ENCODE measurements at regions not wholly inside any gene's neighbourhood (a gene's known extent, or its start where the extent isn't known, plus 50 kb on each side); places are given as distances from the start of the nearest gene placed in this dataset.
"Not testable (repeated sequence)": the region's sequence is repeated elsewhere in the genome, so short reads cannot be mapped to it uniquely, and the experiment has no call there.

DNA sequence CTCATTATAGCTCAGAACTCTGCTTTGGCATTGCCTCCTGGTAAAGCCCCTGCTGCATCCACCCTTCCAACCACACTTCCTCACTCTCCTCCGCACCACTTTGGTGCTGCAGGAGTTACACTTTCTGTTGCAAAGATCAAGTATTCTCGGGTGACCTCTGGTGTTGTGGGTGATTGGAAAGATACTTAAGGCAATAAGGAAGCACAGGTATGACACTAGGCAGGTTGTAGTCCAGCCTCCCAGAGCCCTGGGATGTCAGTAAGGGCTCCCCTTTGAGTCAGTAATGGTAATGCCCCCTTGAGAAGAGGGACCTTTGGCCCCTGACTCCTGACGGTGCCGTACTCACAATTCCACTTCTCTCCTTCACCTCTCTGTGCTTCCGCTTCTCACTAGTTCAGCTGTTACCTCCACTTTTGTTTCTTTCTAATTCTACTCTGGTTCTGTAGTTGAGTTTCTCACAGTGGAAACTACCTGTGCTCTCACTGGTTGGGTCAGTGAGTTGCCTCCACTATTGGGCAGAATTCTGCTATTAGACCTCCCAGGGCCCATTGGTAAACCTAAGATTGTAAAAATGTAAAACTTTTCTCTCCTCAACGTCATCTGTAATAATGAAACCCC is 350.0 kb downstream of the GOLGA6L6 start:
- DNase-seq (ENCODE audit: low read depth): not testable (repeated sequence)

DNA sequence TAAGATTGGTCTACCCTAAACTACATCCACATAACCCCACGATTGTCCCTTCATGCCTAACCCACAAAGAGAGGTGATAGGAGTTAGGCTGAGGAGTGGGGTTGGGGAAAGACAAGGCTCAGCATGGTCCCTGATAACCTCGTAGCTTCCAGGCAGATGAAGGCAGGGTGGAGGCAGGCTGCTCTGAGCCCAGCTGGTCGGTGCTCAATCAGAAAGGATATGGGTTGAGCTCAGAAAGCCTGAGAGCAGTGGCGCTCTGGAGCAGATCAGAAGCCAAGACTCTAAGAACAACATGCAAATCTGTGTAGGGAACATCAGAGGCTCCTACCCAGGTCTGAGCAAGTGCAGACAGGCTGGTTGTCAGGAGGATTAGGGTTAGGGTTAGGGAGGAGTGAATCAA is 353.0 kb downstream of the GOLGA6L6 start:
- not testable (repeated sequence) for DNase-seq (ENCODE audit: low read depth)

DNA sequence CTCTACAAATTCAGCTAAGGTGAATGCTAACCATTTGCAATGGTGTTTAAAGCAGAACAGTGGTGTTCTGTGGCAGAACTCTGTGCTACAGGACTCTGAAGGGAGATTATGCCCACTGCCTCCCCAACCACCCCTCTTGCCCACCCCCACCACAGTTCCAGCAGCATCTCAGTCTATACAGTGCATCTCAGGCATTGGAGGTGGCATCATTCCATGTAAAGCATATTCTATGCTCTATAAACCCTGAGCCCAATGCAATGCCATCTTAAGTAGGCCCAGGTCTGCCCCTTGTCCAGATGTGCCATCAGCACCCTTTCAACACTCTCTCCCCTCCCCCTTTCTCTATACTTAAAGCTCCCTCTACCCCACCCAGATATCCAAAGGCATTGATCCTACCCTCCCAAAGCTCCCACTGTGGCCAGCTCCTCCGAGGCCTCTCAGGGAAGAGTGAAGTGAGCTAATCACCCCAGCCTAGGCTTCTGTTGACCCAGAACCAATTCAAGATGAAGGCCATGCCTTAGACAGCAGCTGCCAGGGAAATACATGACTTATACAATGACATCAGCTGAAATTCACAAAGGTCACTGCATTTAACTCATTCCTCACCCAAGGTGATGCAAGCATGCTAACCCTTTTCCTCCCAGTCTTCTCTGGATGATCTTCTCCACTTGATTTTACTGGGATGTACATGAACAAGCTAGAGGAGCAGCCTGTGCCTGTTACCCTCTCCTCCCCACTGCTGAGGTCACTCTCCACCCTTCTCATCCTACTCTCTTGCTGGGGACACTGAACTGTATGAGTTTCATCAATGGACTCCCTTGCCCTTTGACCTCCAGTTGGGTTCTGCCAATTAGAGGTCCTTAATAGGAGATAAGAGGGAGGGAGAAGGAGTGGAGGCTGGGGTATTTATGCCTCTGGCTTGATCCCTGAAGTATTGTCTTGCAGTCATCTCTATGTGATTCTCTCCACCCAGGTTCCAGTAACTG is 353.9 kb downstream of the GOLGA6L6 start:
- DNase-seq (ENCODE audit: low read depth): not testable (repeated sequence)

DNA sequence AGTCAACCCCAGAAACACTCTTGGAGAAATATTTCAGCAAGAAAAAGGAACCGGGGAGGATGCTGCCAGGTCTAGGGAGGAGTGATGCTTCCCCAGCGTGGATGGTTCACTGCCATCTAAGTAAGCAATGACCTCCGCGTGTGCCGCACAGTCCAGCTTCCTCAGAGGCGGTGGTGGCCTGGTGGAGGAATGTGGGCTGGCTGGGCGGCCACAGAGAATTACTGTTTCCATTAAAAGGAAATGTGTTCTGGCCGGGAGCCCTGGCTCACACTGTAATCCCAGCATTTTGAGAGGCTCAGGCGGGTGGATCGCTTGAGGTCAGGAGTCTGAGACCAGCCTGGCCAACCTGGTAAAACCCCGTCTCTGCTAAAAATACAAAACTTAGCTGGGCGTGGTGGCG is 356.7 kb downstream of the GOLGA6L6 start:
- DNase-seq (ENCODE audit: low read depth): not testable (repeated sequence)

DNA sequence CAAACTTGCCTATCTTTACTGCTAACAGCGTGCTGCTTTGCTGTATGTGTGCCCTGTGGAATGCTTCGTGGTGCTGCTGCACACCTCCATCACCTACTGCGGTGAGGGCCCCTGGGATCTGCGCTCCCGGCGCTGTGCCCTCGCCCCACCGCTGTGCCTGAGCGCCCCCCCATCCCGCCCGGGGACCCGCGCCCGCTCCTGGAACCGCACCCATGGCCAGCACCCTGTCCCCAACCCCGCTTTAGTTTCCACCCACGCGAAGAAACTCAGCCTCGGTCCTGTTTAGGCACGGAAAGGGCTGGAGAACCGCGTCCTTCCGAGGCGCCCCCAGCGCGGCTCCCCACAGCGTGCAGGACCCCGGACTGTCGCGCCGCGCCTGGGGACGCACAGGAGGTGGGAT is 373.4 kb downstream of the GOLGA6L6 start:
- DNase-seq (ENCODE audit: low read depth): not testable (repeated sequence)

DNA sequence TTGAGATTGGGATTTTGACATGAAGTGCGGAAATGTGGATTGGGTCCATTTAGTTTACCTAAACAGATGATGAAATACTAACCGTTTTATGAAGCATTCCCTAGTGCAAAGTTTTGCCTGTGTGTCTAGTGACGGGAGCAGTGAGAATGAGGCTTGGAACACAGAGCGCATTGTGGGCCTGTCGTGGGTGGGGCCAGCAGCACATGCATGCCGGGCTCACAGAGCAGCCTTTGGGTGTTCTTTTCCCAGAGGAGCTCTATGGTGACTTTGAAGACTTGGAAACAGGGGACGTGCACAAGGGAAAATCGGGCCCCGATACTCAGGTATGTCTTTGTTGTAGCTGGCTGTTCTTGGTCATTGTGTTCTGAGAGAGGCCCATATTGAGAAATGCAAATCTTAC is 388.1 kb downstream of the GOLGA6L6 start:
- DNase-seq (ENCODE audit: low read depth): not testable (repeated sequence)

DNA sequence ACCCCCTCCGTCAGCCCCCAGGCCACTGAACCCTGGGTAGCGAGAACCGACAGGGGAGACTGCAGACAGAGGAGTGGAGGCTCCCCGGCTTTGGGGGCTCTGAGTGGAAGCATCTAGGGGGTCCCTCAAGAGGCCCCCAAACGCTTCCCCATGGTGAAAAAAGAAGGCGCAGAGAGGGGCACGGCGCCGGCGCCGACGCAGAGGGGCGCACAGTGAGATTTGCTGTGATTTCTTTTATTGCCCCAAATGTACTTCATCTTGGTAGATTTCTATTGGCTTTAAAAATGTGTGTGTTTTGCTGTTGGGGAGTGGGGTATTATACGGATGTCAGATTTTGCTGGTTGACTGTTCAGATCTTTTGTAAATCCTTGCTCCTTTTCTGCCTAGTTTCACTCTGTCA is 392.9 kb downstream of the GOLGA6L6 start:
- not testable (repeated sequence) for DNase-seq (ENCODE audit: low read depth)

DNA sequence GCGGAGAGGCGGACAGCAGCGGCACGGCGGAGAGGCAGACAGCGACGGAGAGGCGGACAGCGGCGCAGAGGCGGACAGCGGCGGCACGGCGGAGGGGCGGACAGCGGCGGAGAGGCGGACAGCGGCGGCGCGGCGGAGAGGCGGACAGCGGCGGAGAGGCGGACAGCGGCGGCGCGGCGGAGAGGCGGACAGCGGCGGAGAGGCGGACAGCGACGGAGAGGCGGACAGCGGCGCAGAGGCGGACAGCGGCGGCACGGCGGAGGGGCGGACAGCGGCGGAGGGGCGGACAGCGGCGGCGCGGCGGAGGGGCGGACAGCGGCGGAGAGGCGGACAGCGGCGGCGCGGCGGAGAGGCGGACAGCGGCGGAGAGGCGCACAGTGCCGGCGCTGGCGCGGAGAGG is 393.6 kb downstream of the GOLGA6L6 start:
- DNase-seq (ENCODE audit: low read depth): not testable (repeated sequence)

DNA sequence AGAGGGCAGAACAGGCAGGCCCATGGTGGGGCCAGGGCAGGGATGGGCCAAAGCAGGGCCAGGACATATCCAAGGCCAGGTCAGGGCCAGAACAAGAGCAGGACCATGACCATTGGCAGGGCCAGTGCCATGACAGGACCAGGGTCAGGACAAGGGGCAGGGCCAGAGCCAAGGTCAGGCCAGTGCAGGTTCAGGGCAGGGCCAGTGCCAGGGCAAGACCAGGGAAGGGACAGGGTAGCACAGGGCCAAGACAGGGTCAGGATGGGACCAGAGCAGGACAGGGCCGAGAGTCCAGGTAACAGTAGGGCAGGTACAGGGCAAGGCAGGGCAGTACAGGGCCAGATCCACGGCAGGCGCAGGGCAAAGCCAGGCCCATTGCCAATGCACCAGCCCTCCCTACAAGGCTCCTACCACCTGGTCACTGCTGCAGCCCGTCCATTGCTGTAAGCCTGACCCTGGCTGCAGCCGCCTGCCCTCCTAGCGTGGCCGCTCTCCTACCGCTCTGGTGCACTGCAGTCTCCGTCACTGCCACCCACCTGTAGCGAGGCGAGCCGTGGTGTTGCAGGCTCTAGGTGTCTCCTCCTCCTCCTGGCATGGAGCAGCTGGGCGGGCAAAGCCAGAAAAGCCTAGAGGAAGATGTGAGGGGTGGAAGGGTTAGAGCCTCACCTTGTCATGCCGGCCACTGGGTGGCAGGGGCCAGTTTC is 397.1 kb downstream of the GOLGA6L6 start:
- not testable (repeated sequence) for DNase-seq (ENCODE audit: low read depth)

DNA sequence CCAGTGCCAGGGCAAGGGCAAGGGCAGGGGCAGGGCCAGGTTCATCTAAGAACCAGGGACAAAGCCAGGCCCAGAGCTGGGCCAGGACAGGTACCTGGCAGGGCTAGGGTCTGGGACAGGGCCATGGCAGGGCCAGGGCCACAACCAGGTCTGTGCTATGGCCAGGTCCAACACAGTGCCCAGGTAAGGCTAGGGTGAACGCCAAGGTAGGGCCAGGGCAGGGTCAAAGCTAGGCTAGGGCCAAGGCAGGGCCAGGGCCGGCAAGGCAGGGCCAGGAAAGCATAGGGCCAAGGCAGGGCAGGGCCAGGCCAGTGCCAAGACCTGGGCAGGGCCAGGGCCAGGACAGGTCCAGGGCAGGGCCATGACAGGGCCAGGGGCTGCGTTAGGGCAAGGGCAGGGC is 398.7 kb downstream of the GOLGA6L6 start:
- not testable (repeated sequence) for DNase-seq (ENCODE audit: low read depth)

DNA sequence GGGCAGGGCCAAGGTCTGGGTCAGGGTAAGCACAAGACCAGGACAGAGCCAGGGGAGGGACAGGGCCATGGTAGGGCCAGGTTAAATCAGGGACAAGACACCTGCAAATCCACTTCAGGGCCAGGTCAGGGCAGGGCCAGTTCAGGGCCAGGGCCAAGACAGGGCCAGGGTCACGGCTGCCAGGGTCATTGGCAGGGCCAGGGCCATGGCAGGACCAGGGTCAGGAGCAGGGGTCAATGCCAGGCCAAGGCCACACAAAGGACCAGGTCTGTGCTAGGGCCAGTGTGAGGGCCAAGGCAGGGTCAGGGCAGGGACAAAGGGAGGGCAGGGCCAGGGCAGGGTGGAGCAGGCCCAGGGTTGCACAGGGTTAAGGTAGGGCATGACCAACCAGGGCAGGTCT is 399.2 kb downstream of the GOLGA6L6 start:
- DNase-seq (ENCODE audit: low read depth): not testable (repeated sequence)

DNA sequence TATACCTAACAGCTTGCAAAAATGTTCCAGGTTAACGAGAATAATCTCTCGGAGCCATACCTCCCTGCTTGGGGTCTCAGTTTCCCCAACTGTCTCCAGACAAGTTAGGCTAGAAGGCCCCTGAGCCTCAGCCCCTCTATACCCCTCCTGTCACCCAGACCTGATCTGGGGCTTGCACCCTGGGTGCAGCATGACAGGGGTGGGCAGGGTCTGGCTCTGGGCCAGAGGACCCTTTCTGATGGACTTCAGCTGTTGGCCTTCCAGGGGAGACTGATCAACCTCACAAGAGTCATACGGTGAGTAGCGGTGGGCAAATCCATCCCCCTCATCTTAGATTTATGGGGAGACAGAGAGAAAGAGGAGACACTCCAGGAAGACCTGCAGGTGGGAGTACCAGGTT is 416.9 kb downstream of the GOLGA6L6 start:
- DNase-seq (ENCODE audit: low read depth): not testable (repeated sequence)

DNA sequence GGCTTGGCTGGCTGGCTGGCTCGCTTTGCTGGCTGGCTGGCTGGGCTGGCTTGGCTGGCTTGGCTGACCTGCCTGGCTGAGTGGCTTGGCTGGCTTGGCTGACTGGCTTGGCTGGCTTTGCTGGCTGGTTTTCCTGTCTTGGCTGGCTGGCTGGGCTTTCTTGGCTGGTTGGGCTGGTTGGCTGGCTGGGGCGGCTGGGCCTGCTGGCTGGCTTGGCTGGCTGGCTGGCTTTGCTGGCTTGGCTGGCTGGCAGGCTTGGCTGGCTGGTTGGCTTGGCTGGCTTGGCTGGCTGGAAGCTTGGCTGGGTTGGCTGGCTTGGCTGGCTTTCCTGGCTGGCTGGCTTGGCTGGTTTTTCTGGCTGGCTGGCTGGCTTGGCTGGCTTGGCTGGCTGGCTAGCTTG is 435.6 kb downstream of the GOLGA6L6 start:
- DNase-seq (ENCODE audit: low read depth): no peak

DNA sequence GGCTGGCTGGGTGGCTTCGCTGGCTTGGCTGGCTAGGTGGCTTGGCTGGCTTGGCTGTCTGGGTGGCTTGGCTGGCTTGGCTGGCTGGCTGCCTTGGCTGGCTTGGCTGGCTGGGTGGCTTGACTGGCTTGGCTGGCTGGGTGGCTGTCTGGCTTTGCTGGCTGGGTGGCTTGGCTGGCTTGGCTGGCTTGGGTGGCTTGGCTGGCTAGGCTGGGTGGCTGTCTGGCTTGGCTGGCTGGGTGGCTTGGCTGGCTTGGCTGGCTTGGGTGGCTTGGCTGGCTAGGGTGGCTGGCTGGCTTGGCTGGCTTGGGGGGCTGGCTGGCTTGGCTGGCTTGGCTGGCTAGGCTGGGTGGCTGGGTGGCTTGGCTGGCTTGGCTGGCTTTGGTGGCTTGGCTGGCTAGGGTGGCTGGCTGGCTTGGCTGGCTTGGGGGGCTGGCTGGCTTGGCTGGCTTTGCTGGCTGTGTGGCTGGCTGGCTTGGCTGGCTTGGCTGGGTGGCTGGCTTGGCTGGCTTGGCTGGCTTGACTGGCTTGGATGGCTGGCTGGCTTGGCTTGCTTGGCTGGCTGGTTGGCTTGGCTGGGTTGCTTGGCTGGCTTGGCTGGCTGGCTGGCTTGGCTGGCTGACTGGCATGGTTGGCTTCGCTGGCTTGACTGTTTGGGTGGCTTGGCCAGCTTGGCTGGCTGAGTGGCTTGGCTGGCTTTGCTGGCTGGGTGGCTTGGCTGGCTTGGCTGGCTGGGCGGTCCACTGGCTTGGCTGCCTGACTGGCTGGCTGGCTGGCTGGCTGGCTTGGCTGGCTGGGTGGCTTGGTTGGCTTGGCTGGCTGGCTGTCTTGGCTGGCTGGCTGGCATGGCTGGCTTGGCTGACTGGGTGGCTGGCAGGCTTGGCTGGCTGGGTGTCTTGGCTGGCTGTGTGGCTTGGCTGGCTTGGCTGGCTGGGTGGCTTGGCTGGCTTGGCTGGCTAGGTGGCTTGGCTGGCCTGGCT is 436.3 kb downstream of the GOLGA6L6 start:
- peak; percentile 4 for DNase-seq (ENCODE audit: low read depth)

DNA sequence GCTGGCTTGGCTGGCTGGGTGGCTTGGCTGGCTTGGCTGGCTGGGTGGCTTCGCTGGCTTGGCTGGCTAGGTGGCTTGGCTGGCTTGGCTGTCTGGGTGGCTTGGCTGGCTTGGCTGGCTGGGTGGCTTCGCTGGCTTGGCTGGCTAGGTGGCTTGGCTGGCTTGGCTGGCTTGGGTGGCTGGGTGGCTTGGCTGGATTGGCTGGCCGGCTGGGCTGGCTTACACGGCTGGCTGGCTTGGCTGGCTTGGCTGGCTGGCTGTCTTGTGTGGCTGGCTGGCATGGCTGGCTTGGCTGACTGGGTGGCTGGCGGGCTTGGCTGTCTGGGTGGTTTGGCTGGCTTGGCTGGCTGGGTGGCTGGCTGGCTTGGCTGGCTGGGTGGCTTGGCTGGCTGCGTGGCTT is 437.0 kb downstream of the GOLGA6L6 start:
- not testable (repeated sequence) for DNase-seq (ENCODE audit: low read depth)

DNA sequence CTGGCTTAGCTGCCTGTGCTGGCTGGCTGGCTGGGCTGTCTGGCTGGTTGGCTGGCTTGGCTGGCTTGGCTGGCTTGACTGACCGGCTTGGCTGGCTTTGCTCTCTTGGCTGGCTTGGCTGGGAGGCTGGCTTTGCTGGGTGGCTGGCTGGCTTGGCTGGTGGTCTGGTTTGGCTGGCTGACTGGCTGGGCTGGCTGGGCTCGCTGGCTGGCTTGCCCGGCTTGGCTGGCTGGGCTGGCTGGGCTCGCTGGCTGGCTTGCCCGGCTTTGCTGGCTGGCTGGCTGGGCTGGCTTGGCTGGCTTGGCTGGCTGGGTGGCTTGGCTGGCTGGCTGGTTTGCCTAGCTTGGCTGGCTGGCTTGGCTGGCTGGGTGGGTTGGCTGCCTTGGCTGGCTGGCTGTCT is 438.7 kb downstream of the GOLGA6L6 start:
- not testable (repeated sequence) for DNase-seq (ENCODE audit: low read depth)

DNA sequence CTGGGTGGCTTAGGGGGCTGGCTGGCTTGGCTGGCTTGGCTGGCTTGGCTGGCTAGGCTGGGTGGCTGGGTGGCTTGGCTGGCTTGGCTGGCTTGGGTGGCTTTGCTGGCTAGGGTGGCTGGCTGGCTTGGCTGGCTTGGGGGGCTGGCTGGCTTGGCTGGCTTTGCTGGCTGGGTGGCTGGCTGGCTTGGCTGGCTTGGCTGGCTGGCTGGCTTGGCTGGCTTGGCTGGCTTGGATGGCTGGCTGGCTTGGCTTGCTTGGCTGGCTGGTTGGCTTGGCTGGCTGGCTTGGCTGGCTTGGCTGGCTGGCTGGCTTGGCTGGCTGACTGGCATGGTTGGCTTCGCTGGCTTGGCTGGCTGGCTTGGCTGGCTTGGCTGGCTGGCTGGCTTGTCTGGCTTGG is 439.4 kb downstream of the GOLGA6L6 start:
- peak; percentile 7 for DNase-seq (ENCODE audit: low read depth)

DNA sequence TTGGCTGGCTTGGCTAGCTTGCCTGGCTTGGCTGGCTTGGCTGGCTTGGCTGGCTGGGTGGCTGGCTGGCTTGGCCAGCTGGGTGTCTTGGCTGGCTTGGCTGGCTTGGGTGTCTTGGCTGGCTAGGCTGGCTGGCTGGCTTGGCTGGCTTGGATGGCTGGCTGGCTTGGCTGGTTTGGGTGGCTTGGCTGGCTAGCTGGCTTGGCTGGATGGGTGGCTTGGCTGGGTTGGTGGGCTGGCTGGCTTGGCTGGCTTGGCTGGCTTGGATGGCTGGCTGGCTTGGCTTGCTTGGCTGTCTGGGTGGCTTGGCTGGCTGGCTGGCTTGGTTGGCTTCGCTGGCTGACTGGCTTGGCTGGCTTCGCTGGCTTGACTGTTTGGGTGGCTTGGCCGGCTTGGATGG is 440.3 kb downstream of the GOLGA6L6 start:
- not testable (repeated sequence) for DNase-seq (ENCODE audit: low read depth)

DNA sequence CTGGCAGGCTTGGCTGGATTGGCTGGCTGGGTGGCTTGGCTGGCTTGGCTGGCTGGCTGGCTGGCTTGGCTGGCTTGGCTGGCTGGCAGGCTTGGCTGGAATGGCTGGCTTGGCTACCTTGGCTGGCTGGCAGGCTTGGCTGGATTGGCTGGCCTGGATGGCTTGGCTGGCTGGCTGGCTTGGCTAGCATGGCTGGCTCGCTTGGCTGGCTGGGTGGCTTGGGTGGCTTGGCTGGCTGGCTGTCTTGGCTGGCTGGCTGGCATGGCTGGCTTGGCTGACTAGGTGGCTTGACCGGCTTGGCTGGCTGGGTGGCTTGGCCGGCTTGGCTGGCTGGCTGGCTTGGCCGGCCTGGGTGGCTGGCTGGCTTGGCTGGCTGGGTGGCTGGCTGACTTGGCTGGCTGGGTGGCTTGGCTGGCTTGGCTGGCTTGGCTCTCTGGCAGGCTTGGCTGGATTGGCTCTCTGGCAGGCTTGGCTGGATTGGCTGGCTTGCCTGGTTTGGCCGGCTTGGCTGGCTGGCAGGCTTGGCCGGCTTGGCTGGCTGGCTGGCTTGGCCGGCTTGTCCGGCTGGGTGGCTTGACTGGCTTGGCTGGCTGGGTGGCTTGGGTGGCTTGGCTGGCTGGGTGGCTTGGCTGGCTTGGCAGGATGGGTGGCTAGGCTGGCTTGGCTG is 440.9 kb downstream of the GOLGA6L6 start:
- not testable (repeated sequence) for DNase-seq (ENCODE audit: low read depth)

DNA sequence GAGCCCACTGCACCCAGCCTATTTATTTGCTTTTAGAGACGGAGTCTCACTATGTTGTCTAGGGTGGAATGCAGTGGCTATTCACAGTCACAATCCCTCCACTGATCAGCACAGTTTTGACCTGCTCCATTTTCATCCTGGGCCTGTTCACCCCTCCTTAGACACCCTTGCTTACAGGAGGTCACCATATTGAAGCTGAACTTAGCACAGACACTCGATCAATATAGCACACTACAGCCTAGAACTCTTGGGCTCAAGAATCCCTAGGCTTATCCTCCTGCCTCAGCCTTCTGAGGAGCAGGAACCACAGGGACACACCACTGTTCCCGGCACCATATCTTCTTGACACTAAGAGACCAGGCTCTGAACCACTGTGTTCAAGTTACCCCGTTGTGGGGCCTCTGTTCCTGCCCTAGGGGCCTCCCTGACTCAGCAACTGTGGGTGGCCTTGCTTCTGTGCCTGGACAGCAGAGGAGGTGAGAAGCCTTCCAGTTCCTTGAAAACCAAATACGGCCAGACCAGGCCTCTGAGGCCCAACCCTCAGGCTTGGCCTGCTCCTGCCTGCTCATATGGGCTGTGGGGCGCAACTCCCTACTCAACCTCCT is 445.8 kb downstream of the GOLGA6L6 start:
- not testable (repeated sequence) for DNase-seq (ENCODE audit: low read depth)

All from activated T-helper 1 cell treated with Interleukin-2 at 50 U/mL for 16 hours (primary cell).